GM12874 (cell line): ENCODE measurements at regions not wholly inside any gene's neighbourhood (a gene's known extent, or its start where the extent isn't known, plus 50 kb on each side); places are given as distances from the start of the nearest gene placed in this dataset.

Source experiments
- CTCF ChIP-seq: IDR thresholded peaks from 2 replicates; pipeline ENCODE4 v1.5.1; 2011; ENCODE audit warnings: low read depth, mild to moderate bottlenecking, control low read depth, low read length, moderate library complexity; ENCODE audit not compliant: insufficient read depth

GRCh38 chr6:48814957-48815356 lies 648.1 kb downstream of the MMUT start:
- TF ChIP-seq CTCF: no peak

DNA sequence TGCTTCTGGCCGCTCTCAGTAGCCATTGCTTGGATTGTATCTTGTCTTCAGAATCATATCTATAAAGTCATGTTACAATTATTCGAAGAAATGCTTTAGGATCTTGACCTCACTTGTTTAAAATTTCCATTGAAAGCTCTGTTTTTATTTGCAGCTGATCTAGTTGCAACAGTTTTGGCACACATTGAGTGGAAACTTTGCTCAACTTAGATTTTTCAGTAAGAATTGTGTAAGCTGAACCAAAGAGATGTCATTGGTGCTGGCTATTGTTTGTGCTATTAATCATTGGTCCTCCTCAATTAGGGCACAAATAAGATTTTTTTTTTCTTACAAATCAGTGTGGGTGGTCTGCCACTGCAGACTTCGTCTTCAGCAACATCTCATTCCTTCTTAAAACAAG lies 649.2 kb downstream of the MMUT start:
- no peak for TF ChIP-seq CTCF

DNA sequence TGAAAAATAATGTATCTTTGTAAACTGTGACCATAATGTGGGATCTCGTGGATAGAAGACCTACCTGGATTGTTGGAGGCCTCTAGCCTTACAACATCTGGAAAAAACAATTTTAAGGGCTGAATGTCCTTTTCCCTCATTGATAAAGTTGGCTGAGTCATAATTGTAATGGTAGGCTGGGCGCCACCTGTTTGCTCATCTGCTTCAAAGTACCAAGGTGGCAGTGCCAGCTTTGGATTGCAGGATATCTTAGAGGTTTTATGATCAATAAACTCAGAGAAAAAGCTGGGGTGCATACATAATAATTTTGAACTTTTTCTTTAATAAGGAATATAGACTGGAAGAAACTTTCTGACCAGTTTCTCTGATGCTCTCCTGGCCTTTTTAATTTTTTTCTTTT lies 653.4 kb downstream of the MMUT start:
- no peak for TF ChIP-seq CTCF

GRCh38 chr6:48809245-48809644 lies 653.8 kb downstream of the MMUT start:
- TF ChIP-seq CTCF: no peak

DNA sequence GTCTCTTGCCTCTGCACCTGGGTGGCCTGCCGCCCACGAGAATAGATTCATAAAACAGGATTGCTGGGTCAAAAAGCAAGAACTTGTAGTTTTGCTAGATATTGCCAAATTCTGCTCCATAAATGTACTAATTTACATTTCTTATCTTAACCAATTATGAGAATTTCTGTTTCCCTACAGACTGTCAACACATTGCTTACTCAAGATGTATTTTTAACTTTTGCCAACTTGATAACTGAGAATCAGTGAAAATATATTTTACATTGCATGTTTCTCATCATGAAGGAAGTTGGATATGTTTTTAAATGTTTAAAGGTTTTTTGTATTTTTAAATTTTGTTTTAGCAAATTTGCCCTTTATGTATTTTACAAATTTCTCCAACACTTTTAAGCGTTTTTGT lies 664.8 kb downstream of the MMUT start:
- no peak for TF ChIP-seq CTCF

DNA sequence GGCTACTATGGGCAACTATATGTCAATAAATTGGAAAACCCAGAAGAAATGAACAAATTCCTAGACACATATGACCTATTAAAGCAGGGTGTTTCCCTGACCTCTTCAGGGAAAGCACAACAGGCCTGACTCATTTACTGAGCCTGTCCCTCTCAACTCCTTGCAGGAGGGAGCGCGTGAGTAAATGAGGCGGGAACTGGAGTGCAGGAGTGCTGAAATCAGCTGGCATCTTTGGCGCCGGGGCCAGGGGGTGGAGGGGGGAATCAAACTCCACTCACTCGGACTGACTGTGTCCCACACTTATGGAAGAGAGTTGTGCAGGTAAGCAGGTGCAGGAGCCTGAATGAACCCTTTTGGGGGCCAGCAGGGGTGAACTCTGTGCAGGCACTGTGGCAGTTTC lies 671.2 kb upstream of the PTCHD4 start:
- no peak for TF ChIP-seq CTCF

- TF ChIP-seq CTCF: no peak
These were observed 666.4 kb upstream of the PTCHD4 start for GRCh38 chr6:48777411-48777810.

- TF ChIP-seq CTCF: no peak
These were observed 664.2 kb upstream of the PTCHD4 start for GRCh38 chr6:48775157-48775556.
